ENCODE measurements at regions not wholly inside any gene's neighbourhood (a gene's known extent, or its start where the extent isn't known, plus 50 kb on each side); places are given as distances from the start of the nearest gene placed in this dataset.
"Not testable (repeated sequence)": the region's sequence is repeated elsewhere in the genome, so short reads cannot be mapped to it uniquely, and the experiment has no call there.

GRCh38 chr7:52728683-52729082 lies 306.8 kb upstream of the POM121L12 start:
- not testable (repeated sequence) for TF ChIP-seq CTCF, POLR2A, POLR2AphosphoS5, EP300 (IDR thresholded peaks at IDR 0.05)
